IMR-90 (cell line): ENCODE measurements at regions not wholly inside any gene's neighbourhood (a gene's known extent, or its start where the extent isn't known, plus 50 kb on each side); places are given as distances from the start of the nearest gene placed in this dataset.

Source experiments
- BHLHE40 ChIP-seq: fragments of 150-350 bp; IDR thresholded peaks from 2 replicates; pipeline ENCODE4 v1.6.1; 2016; ENCODE audit warnings: mild to moderate bottlenecking, low read depth, low read length
- CEBPB ChIP-seq: IDR thresholded peaks from 2 replicates; pipeline ENCODE4 v1.6.1; 2012; ENCODE audit warnings: low read depth, low read length, improper control_type of control experiment
- CHD1 ChIP-seq: IDR thresholded peaks from 2 replicates; pipeline ENCODE4 v1.6.1; 2012; ENCODE audit warnings: low read depth, low read length, improper control_type of control experiment
- CTCF ChIP-seq: conservative IDR thresholded peaks from 2 replicates; pipeline ENCODE4 v1.5.1; 2012; ENCODE audit warnings: mild to moderate bottlenecking, low read depth, low read length, improper control_type of control experiment
- FOS ChIP-seq: fragments of 150-350 bp; IDR thresholded peaks from 2 replicates; pipeline ENCODE4 v1.6.1; 2016; ENCODE audit warnings: low read depth, low read length
- MAFK ChIP-seq: IDR thresholded peaks from 2 replicates; pipeline ENCODE4 v1.6.1; 2012; ENCODE audit warnings: low read depth, low read length, improper control_type of control experiment
- MAZ ChIP-seq: IDR thresholded peaks from 2 replicates; pipeline ENCODE4 v1.6.1; 2012; ENCODE audit warnings: low read depth, mild to moderate bottlenecking, low read length, improper control_type of control experiment, moderate library complexity, borderline replicate concordance
- MXI1 ChIP-seq: IDR thresholded peaks from 2 replicates; pipeline ENCODE4 v1.6.1; 2012; ENCODE audit warnings: low read depth, mild to moderate bottlenecking, low read length, moderate library complexity, borderline replicate concordance
- NFE2L2 ChIP-seq: fragments of 150-350 bp; IDR thresholded peaks from 2 replicates; pipeline ENCODE4 v1.6.1; 2016; ENCODE audit warnings: low read depth, mild to moderate bottlenecking, low read length
- POLR2A ChIP-seq: IDR thresholded peaks from 2 replicates; pipeline ENCODE4 v1.6.1; 2012; ENCODE audit warnings: mild to moderate bottlenecking, low read depth, low read length
- RAD21 ChIP-seq: IDR thresholded peaks from 2 replicates; pipeline ENCODE4 v1.6.1; 2012; ENCODE audit warnings: low read length, improper control_type of control experiment
- RFX5 ChIP-seq: IDR thresholded peaks from 2 replicates; pipeline ENCODE4 v1.8.0; 2012; ENCODE audit warnings: low read depth, mild to moderate bottlenecking, low read length, moderate library complexity

GRCh38 chr9:102205251-102205650, 466.8 kb upstream of the GRIN3A start:
- TF ChIP-seq POLR2A (no peak), CEBPB (no peak), CTCF (no peak), MAZ (no peak), NFE2L2 (no peak), RFX5 (no peak), CHD1 (no peak), MXI1 (no peak), FOS (no peak), BHLHE40 (no peak), MAFK (no peak), RAD21 (no peak)
